K562 (cell line): ENCODE measurements at regions not wholly inside any gene's neighbourhood (a gene's known extent, or its start where the extent isn't known, plus 50 kb on each side); places are given as distances from the start of the nearest gene placed in this dataset.

Experiments
- CHD2 ChIP-seq: IDR thresholded peaks from 2 replicates; pipeline ENCODE4 v1.6.1; 2011; ENCODE audit warnings: low read depth, low read length
- FIP1L1 ChIP-seq: fragments of 200-400 bp; formaldehyde crosslinking; IDR thresholded peaks from 2 replicates; pipeline ENCODE4 v1.6.1; 2018; ENCODE audit warnings: mild to moderate bottlenecking, low read depth, low read length; ENCODE audit not compliant: poor library complexity, severe bottlenecking
- IFI16 ChIP-seq: fragments of 250-450 bp; sonication (Bioruptor Pico); IDR thresholded peaks from 2 replicates; pipeline ENCODE4 v2.1.2; 2022; ENCODE audit warnings: mild to moderate bottlenecking, inconsistent platforms
- KHSRP ChIP-seq: fragments of 450-650 bp; IDR thresholded peaks from 2 replicates; pipeline ENCODE4 v1.6.1; 2017
- RBM15 ChIP-seq: fragments of 200-400 bp; formaldehyde crosslinking; IDR thresholded peaks from 2 replicates; pipeline ENCODE4 v1.6.1; 2018; ENCODE audit warnings: mild to moderate bottlenecking, low read length, moderate library complexity; ENCODE audit not compliant: insufficient read depth
- TEAD2 ChIP-seq: fragments of 450-650 bp; IDR thresholded peaks from 2 replicates; pipeline ENCODE4 v1.6.1; 2016; ENCODE audit warnings: missing genetic modification characterization, control low read depth, missing compliant biosample characterization
- ZBED1 ChIP-seq: IDR thresholded peaks from 2 replicates; pipeline ENCODE4 v1.6.1; 2014
- ZBTB49 ChIP-seq: sonication (generic); formaldehyde crosslinking; IDR thresholded peaks from 2 replicates; pipeline ENCODE4 v1.8.0; 2022; ENCODE audit warnings: missing genetic modification reagents, mild to moderate bottlenecking, borderline replicate concordance
- ZNF407 ChIP-seq: fragments of 450-650 bp; IDR thresholded peaks from 2 replicates; pipeline ENCODE4 v1.6.1; 2016; ENCODE audit warnings: low read depth
- TF ChIP-seq, protein P1 (sequence below): sonication (generic); formaldehyde crosslinking; IDR thresholded peaks from 2 replicates; pipeline ENCODE4 v1.8.1; 2023; ENCODE audit warnings: missing genetic modification reagents, mild to moderate bottlenecking, borderline replicate concordance
- TF ChIP-seq, protein P2 (sequence below): fragments of 200-800 bp; sonication (Bioruptor generic); IDR thresholded peaks from 2 replicates; pipeline ENCODE4 v1.6.1; 2017; ENCODE audit warnings: missing genetic modification characterization, missing compliant biosample characterization

GRCh38 chr12:126998747-126999285, 1268.2 kb upstream of the TMEM132C start (continued):
- TF ChIP-seq RBM15 = no peak
- TF ChIP-seq ZNF407 = no peak
- TF ChIP-seq, protein P1, sequence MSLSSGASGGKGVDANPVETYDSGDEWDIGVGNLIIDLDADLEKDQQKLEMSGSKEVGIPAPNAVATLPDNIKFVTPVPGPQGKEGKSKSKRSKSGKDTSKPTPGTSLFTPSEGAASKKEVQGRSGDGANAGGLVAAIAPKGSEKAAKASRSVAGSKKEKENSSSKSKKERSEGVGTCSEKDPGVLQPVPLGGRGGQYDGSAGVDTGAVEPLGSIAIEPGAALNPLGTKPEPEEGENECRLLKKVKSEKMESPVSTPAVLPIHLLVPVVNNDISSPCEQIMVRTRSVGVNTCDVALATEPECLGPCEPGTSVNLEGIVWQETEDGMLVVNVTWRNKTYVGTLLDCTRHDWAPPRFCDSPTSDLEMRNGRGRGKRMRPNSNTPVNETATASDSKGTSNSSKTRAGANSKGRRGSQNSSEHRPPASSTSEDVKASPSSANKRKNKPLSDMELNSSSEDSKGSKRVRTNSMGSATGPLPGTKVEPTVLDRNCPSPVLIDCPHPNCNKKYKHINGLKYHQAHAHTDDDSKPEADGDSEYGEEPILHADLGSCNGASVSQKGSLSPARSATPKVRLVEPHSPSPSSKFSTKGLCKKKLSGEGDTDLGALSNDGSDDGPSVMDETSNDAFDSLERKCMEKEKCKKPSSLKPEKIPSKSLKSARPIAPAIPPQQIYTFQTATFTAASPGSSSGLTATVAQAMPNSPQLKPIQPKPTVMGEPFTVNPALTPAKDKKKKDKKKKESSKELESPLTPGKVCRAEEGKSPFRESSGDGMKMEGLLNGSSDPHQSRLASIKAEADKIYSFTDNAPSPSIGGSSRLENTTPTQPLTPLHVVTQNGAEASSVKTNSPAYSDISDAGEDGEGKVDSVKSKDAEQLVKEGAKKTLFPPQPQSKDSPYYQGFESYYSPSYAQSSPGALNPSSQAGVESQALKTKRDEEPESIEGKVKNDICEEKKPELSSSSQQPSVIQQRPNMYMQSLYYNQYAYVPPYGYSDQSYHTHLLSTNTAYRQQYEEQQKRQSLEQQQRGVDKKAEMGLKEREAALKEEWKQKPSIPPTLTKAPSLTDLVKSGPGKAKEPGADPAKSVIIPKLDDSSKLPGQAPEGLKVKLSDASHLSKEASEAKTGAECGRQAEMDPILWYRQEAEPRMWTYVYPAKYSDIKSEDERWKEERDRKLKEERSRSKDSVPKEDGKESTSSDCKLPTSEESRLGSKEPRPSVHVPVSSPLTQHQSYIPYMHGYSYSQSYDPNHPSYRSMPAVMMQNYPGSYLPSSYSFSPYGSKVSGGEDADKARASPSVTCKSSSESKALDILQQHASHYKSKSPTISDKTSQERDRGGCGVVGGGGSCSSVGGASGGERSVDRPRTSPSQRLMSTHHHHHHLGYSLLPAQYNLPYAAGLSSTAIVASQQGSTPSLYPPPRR = no peak
- TF ChIP-seq FIP1L1 = no peak
- TF ChIP-seq ZBTB49 = no peak
- no peak for TF ChIP-seq TEAD2 (tag)
- TF ChIP-seq, protein P2, sequence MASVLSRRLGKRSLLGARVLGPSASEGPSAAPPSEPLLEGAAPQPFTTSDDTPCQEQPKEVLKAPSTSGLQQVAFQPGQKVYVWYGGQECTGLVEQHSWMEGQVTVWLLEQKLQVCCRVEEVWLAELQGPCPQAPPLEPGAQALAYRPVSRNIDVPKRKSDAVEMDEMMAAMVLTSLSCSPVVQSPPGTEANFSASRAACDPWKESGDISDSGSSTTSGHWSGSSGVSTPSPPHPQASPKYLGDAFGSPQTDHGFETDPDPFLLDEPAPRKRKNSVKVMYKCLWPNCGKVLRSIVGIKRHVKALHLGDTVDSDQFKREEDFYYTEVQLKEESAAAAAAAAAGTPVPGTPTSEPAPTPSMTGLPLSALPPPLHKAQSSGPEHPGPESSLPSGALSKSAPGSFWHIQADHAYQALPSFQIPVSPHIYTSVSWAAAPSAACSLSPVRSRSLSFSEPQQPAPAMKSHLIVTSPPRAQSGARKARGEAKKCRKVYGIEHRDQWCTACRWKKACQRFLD = peak; percentile 87
- TF ChIP-seq KHSRP = no peak
- TF ChIP-seq ZBED1 = no peak
- no peak for TF ChIP-seq CHD2
- TF ChIP-seq IFI16 (CRISPR knock-in tag) = no peak
